Stomach (tissue), 8 donors: ENCODE measurements at regions not wholly inside any gene's neighbourhood (a gene's known extent, or its start where the extent isn't known, plus 50 kb on each side); places are given as distances from the start of the nearest gene placed in this dataset.
A peak's percentile ranks its signal among the peaks of the same experiment; 100 is the strongest.

Source experiments
- DNase-seq, 2 donors: peaks; one replicate each; pipeline versions ENCODE4 v3.0.0 to v3.0.0-alpha.2; 2013 to 2019
- H3K27ac ChIP-seq, 5 donors: fragments of 200-600 bp in 4 of 5; sonication (generic) in 4 of 5; one replicate each; pipeline ENCODE4 v1.5.1; 2013 to 2019; ENCODE audit warnings: mild to moderate bottlenecking in 1 of 5, moderate library complexity in 1 of 5
- H3K27me3 ChIP-seq, 3 donors: fragments of 200-600 bp; sonication (generic); one replicate each; pipeline ENCODE4 v1.5.1; 2017 to 2019; ENCODE audit warnings: mixed run types in 1 of 3
- H3K36me3 ChIP-seq, 4 donors: fragments of 200-600 bp; sonication (generic); 1 replicate in 3 of 4; 2 replicates in 1 of 4; pipeline ENCODE4 v1.5.1; 2016 to 2019
- H3K4me1 ChIP-seq, 4 donors: fragments of 200-600 bp; sonication (generic); one replicate each; pipeline ENCODE4 v1.5.1; 2016 to 2019
- H3K4me3 ChIP-seq, 4 donors: fragments of 200-600 bp; sonication (generic) in 3 of 4; one replicate each; pipeline ENCODE4 v1.5.1; 2016 to 2019; ENCODE audit warnings: mild to moderate bottlenecking in 1 of 4
- H3K9me3 ChIP-seq, 4 donors: fragments of 200-600 bp; sonication (generic); one replicate each; pipeline ENCODE4 v1.5.1; 2016 to 2019
- EP300 ChIP-seq: sonication (generic); formaldehyde crosslinking; IDR thresholded peaks from one replicate; pipeline ENCODE4 v1.6.1; 2017; ENCODE audit warnings: antibody characterized with exemption
- POLR2A ChIP-seq, 4 donors: fragments of 450-650 bp; IDR thresholded peaks; one replicate each; pipeline ENCODE4 v1.6.1; 2016; ENCODE audit warnings: antibody characterized with exemption in 4 of 4, control low read depth in 2 of 4, mild to moderate bottlenecking in 1 of 4, moderate library complexity in 1 of 4
- POLR2AphosphoS5 ChIP-seq, 3 donors: sonication (generic); formaldehyde crosslinking; IDR thresholded peaks; one replicate each; pipeline ENCODE4 v1.6.1; 2016; ENCODE audit warnings: antibody characterized with exemption in 3 of 3
- WGBS, 5 donors: extraction: QIAGEN DNeasy Blood & Tissue Kit in 3 of 5; methylation state at CpG; one replicate each; pipeline versions ENCODE4 v1.1.5 to v1.1.7; 2013 to 2018; 5-methylcytosine and 5-hydroxymethylcytosine counted together
- intact Hi-C: fragments of 100-400 bp; cut with DNase I; formaldehyde crosslinking; loops from one replicate; pipeline ENCODE4 v1.15.1; 2023; ENCODE audit warnings: low total_unique reads
- TF ChIP-seq, protein P1 (sequence below), 7 experiments: fragments of 450-650 bp in 4 of 7; fragments of 200-600 bp in 3 of 7; sonication (generic) in 3 of 7; IDR thresholded peaks; one replicate each; pipeline ENCODE4 v1.5.1; 2016 to 2019; ENCODE audit warnings: antibody characterized with exemption in 7 of 7, control low read depth in 2 of 7, mild to moderate bottlenecking in 1 of 7
- donor health status: healthy with polysubstance abuse.
- donor health status: Bipolar disorder and iron deficiency.
- donor health status: healthy.

DNA sequence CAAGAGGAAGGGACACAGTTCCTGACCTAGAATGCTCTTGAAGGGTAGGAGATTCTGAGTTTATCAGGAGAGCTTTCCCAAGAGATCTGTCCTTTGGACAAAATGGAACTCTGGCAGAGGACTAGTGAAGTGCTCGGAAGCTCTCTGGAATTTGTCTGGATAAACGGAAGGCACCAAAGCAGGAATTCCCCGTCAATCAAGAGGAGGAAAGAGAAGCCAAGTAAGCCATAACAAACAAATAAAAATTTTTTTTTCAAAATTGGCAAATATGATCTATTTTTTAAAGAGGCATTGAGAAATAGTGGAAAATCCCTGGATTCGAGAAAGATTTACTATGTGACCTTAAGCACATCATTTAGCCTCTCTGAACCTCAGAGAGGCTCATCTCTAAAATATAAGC, 99.2 kb downstream of the GRIN2B start:
- Histone ChIP-seq H3K27ac (no peak overlapping the region), H3K4me1 (no peaks in the 10 kb centered on the region), H3K27me3 (no peaks in the 10 kb centered on the region), H3K4me3 (no peak overlapping the region), H3K9me3 (no peaks in the 10 kb centered on the region), H3K36me3 (no peaks in the 10 kb centered on the region)
- TF ChIP-seq EP300 (no peak), POLR2A (IDR thresholded peaks at IDR 0.05) (no peak), POLR2AphosphoS5 (IDR thresholded peaks at IDR 0.05) (no peak)
- TF ChIP-seq, protein P1, sequence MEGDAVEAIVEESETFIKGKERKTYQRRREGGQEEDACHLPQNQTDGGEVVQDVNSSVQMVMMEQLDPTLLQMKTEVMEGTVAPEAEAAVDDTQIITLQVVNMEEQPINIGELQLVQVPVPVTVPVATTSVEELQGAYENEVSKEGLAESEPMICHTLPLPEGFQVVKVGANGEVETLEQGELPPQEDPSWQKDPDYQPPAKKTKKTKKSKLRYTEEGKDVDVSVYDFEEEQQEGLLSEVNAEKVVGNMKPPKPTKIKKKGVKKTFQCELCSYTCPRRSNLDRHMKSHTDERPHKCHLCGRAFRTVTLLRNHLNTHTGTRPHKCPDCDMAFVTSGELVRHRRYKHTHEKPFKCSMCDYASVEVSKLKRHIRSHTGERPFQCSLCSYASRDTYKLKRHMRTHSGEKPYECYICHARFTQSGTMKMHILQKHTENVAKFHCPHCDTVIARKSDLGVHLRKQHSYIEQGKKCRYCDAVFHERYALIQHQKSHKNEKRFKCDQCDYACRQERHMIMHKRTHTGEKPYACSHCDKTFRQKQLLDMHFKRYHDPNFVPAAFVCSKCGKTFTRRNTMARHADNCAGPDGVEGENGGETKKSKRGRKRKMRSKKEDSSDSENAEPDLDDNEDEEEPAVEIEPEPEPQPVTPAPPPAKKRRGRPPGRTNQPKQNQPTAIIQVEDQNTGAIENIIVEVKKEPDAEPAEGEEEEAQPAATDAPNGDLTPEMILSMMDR (IDR thresholded peaks at IDR 0.05), result no peak
- DNase-seq, result no peak
- intact Hi-C loops, result no loop called here
- whole genome bisulfite sequencing, 5 donors, result 69 to 83% (median 81%) methylated on average over 4 of the region's 4 CpGs

DNA sequence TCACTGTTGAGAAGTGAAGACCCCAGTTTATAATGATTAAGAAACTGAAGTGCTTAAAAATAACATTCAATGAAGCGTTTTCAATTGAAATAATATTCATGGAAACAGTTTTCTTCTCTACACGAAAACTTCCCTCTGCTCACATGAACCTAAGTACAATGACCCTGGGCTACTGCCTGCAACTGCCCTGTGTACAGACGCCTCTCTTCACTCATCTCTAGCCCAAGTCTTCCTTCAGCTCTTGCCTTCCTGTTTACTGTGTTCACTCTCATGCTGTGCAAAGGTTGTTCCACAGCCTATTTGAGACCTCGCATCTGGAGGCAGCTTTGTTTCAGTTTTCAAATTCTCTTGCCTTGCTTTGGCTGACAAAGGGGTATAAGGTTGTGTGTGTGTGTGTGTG, 100.8 kb downstream of the GRIN2B start:
- H3K4me1 ChIP-seq, result no peaks in the 10 kb centered on the region
- no peaks in the 10 kb centered on the region for H3K36me3 ChIP-seq
- H3K9me3 ChIP-seq, result no peaks in the 10 kb centered on the region
- H3K27ac ChIP-seq, result no peak overlapping the region
- H3K4me3 ChIP-seq, result no peak overlapping the region
- TF ChIP-seq POLR2A (IDR thresholded peaks at IDR 0.05) (no peak), POLR2AphosphoS5 (IDR thresholded peaks at IDR 0.05) (no peak), EP300 (no peak)
- TF ChIP-seq, protein P1 (IDR thresholded peaks at IDR 0.05), result no peak
- intact Hi-C loops, result no loop called here
- DNase-seq, result no peak
- H3K27me3 ChIP-seq, result no peaks in the 10 kb centered on the region
- 64 to 77% (median 67%) methylated on average over 4 of the region's 4 CpGs for WGBS, 5 donors

DNA sequence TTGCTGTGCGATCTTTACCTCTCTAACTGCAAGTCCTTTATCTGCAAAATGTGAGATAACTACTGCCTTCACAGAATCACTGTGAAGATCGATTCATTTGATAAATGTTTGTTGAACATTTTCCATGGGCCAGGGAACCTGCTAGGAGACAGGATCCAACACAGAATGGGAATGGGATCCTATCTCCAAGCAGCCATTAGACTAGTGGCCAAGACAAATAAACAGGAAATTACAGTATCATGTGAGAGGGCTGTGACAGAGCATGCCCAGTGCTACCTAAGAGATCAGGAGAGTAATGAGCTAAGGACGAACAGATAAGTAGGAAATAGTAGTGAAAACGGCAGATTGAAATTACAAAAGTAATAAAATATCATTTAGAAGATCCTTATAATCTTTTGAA, 105.7 kb downstream of the GRIN2B start:
- intact Hi-C loops, result no loop called here
- no peaks in the 10 kb centered on the region for H3K36me3 ChIP-seq
- H3K27ac ChIP-seq, result no peak overlapping the region
- no peak for TF ChIP-seq EP300
- TF ChIP-seq POLR2A (IDR thresholded peaks at IDR 0.05), result no peak
- 72 to 82% (median 78%) methylated on average over 4 of the region's 4 CpGs for WGBS, 5 donors
- H3K27me3 ChIP-seq, result no peaks in the 10 kb centered on the region
- H3K9me3 ChIP-seq, result no peaks in the 10 kb centered on the region
- no peak for DNase-seq
- no peak overlapping the region for H3K4me3 ChIP-seq
- H3K4me1 ChIP-seq, result no peaks in the 10 kb centered on the region

DNA sequence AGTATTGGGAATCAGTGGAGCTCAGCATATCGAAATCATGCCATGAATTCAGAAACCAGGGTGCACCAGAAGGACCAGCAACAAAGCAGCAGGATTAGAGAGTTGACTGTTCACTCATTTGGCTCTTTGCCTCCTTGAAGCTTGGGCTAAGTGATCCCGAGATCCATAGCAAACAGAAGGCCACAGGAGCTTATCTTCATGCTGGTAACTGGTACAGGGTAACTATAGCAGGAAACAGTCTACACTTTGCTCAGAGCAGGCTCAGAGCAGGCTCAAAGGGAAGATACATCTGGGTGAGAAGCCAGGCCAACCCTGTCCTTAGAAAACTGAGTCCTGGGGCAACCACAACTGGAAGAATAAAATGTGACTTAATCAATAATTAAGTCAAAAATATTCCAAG, 111.1 kb downstream of the GRIN2B start:
- intact Hi-C loops, result no loop called here
- DNase-seq, result peak; percentile 50 to 64
- Histone ChIP-seq H3K27ac (peak overlapping the region in 4 of 5 donors; percentile 8 to 58 (median 17)), H3K4me1 (no peaks in the 10 kb centered on the region), H3K27me3 (peaks cover 0 to 5% (median 0%) of the 10 kb centered on the region in 3 donors), H3K9me3 (no peaks in the 10 kb centered on the region), H3K36me3 (no peaks in the 10 kb centered on the region), H3K4me3 (no peak overlapping the region)
- no peak for TF ChIP-seq POLR2A (IDR thresholded peaks at IDR 0.05)
- peak in 2 of 3 donors; percentile 70 to 82 for TF ChIP-seq POLR2AphosphoS5 (IDR thresholded peaks at IDR 0.05)
- WGBS, 5 donors, result 23 to 41% (median 29%) methylated on average over 2 of the region's 2 CpGs

DNA sequence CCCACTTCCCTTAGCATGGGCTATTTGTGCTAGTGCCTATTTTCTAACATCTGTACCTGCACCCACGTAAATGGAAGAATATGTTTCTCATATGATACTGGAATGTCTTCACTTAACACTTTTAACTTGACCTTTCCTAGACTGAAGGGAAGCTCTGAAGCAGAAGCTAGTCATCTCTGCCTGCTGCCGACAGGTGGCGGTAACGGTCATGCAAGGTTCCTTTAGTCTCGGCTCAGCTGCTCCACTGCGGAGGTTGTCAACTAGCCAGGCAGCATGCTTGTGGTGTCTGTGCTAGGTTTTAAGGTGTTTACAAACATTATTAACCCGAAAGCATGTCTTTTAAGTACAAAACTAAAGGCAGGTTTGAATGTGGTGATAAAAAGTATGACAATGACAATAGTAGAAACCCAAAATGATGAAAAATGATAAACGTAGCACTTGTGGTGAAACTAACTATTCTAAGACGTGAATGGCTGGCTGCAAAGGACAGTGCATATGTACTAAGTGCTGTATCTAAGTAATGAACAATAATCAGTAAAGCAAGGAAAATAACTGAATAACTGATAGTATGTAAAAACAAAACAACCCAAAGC, 117.2 kb downstream of the GRIN2B start:
- Histone ChIP-seq H3K4me3 (no peak overlapping the region), H3K27me3 (peaks cover 0 to 8% (median 0%) of the 10 kb centered on the region in 3 donors), H3K9me3 (no peaks in the 10 kb centered on the region), H3K4me1 (peaks cover 0 to 4% (median 0%) of the 10 kb centered on the region in 4 donors), H3K36me3 (no peaks in the 10 kb centered on the region), H3K27ac (no peak overlapping the region)
- DNase-seq, result peak; percentile 82 to 92
- TF ChIP-seq, protein P1 (IDR thresholded peaks at IDR 0.05), result peak in 5 of 7 experiments; percentile 78 to 84 (median 81)
- TF ChIP-seq POLR2AphosphoS5 (IDR thresholded peaks at IDR 0.05) (no peak), POLR2A (IDR thresholded peaks at IDR 0.05) (no peak), EP300 (no peak)
- 16 to 19% (median 17%) methylated on average over 9 of the region's 9 CpGs for WGBS, 5 donors
- intact Hi-C loops, result no loop called here
